HL-60 (cell line): ENCODE measurements at regions not wholly inside any gene's neighbourhood (a gene's known extent, or its start where the extent isn't known, plus 50 kb on each side); places are given as distances from the start of the nearest gene placed in this dataset.

Experiments used
- CTCF ChIP-seq: IDR thresholded peaks from one replicate; pipeline ENCODE4 v1.5.1; 2011; ENCODE audit warnings: low read length, control low read depth, inconsistent platforms; ENCODE audit not compliant: insufficient read depth
- GABPA ChIP-seq: IDR thresholded peaks from 2 replicates; pipeline ENCODE4 v1.6.1; 2012; ENCODE audit warnings: low read depth
- POLR2AphosphoS5 ChIP-seq: IDR thresholded peaks from 2 replicates; pipeline ENCODE4 v1.6.1; 2012; ENCODE audit warnings: low read depth
- REST ChIP-seq: IDR thresholded peaks from 2 replicates; pipeline ENCODE4 v1.6.1; 2012; ENCODE audit warnings: low read depth; ENCODE audit not compliant: insufficient replicate concordance

GRCh38 chr6:99066044-99066443, 118.3 kb upstream of the FBXL4 start:
- TF ChIP-seq CTCF (no peak), GABPA (no peak), POLR2AphosphoS5 (no peak), REST (no peak)
